ENCODE measurements at regions not wholly inside any gene's neighbourhood (a gene's known extent, or its start where the extent isn't known, plus 50 kb on each side); places are given as distances from the start of the nearest gene placed in this dataset.

DNA sequence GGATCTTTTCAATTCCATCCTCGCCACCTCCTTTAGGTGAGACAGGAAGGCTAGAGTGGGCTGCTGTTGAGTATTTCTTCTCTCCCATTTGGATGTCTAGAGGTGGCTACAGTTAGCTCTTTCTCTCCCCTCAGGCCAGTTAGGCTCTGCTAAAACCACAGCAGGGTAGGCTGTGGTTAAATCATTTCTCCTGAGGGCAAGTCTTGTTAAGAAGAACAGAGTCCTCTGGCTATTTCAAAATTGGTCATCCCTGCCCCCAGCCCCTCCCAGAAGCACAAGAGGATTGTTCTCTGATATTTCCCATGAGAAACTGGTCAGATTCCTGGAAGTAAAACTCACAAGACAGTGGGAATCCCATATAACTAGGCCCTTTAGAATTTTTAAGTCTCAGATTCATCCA, 1359.5 kb downstream of the TECRL start:
- intact Hi-C loops (cut with DNase I, micrococcal nuclease), result no loop called here
- Histone ChIP-seq H3K9me3 (peaks cover 9% of the 10 kb centered on the region), H3K36me3 (ENCODE audit: low read depth) (no peaks in the 10 kb centered on the region), H3K4me3 (no peak overlapping the region), H3K4me1 (ENCODE audit: low read depth) (no peaks in the 10 kb centered on the region)
- DNase-seq (no peak), ATAC-seq (no peak)
- TF ChIP-seq, protein P1, sequence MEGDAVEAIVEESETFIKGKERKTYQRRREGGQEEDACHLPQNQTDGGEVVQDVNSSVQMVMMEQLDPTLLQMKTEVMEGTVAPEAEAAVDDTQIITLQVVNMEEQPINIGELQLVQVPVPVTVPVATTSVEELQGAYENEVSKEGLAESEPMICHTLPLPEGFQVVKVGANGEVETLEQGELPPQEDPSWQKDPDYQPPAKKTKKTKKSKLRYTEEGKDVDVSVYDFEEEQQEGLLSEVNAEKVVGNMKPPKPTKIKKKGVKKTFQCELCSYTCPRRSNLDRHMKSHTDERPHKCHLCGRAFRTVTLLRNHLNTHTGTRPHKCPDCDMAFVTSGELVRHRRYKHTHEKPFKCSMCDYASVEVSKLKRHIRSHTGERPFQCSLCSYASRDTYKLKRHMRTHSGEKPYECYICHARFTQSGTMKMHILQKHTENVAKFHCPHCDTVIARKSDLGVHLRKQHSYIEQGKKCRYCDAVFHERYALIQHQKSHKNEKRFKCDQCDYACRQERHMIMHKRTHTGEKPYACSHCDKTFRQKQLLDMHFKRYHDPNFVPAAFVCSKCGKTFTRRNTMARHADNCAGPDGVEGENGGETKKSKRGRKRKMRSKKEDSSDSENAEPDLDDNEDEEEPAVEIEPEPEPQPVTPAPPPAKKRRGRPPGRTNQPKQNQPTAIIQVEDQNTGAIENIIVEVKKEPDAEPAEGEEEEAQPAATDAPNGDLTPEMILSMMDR (IDR thresholded peaks at IDR 0.05), result no peak

DNA sequence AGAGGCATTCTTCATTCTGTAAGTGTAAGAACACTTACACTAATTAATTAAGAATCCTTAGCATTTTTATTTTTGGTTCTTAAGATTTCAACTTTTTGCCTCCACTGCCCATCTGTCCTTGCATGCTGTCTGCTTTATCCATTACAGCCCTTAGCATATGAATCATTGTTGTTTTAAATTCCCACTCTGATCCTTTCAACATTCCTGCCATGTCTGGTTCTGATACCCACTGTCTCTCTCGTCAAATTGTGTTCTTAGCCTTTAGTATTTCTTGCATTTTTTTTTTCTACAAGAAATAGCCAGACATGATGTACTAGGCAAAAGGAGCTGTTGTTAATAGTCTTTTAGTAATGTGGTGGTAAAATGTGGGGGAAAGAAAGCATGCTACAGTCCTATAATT, 1360.0 kb downstream of the TECRL start:
- no peaks in the 10 kb centered on the region for H3K4me1 ChIP-seq (ENCODE audit: low read depth)
- H3K4me3 ChIP-seq, result no peak overlapping the region
- intact Hi-C loops (cut with DNase I, micrococcal nuclease), result no loop called here
- H3K9me3 ChIP-seq, result peaks cover 5% of the 10 kb centered on the region
- TF ChIP-seq, protein P1 (IDR thresholded peaks at IDR 0.05), result no peak
- ATAC-seq (no peak), DNase-seq (no peak)
- no peaks in the 10 kb centered on the region for H3K36me3 ChIP-seq (ENCODE audit: low read depth)

DNA sequence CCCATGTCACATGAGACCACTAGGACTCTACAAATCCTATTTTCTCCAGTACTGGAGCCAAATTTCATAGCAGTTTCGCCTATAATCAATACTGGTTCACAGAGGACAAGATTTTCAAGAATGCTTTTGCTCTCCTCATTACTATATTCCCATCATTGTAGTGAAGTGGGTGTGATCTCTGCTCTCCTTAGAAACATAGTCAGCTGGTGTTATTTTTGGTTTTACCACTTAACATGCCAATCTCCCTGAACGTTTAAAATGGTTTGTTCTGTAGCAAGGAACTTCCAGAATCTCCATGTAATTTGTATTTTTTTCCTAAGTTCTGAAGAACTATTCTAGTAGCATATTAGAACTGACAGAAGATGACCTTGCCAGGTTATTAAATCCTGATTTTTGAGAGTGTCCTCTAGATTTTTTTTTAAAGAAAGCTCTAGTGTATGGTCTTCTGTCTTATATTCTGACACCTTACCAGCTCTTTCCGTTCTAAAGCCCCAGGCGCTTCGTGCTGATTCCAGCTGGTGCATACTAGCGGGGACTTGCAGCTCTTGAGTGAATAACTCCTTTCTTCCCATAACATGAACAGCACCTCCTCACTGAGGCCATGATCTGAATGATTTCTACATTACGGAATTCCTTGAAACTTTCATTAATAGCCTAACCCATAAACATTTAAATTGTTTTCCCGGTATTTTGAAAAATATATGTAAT, 1372.9 kb downstream of the TECRL start:
- DNase-seq, result no peak
- intact Hi-C loops (cut with DNase I, micrococcal nuclease), result no loop called here
- TF ChIP-seq, protein P1 (IDR thresholded peaks at IDR 0.05), result no peak
- no peaks in the 10 kb centered on the region for H3K36me3 ChIP-seq (ENCODE audit: low read depth)
- H3K4me1 ChIP-seq (ENCODE audit: low read depth), result no peaks in the 10 kb centered on the region
- no peak for ATAC-seq
- H3K4me3 ChIP-seq, result no peak overlapping the region
- H3K9me3 ChIP-seq, result no peaks in the 10 kb centered on the region

DNA sequence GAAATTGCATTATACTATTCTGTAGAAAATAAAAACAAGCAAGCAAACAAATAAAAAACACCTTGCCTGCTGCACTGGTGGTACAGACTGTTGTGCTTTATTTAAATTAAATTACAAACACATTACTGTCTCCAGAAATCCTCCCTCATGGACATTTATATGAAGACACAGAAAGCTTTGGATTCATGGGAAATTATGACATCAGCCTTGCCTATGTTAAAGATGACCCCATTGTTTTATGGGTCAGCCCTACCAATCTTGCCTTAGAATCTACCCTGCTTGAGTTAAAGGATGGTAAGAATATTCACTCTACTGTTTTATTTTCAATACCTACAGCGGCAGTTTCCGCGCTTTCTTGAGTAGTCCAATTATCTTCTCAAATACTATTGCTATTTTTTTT, 1379.9 kb downstream of the TECRL start:
- H3K9me3 ChIP-seq, result no peaks in the 10 kb centered on the region
- intact Hi-C loops (cut with DNase I, micrococcal nuclease), result no loop called here
- DNase-seq, result no peak

DNA sequence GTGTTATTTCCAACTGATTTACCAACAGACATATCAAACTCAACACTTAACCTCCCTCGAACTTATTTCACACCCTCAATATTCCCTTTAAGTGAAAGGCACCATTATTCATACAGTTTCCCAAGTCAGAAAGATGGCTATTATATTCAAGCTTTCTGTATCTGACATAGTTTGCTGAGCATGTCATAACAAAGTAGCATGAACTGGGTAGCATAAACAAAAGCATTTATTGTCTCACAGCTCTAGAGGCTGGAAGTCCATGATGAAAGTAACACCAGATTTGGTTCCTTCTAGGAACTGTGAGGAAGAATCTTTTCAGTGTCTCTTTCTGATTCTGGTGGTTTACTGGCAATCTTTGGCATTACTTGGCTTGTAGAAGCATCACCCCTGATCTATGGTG, 1388.6 kb downstream of the TECRL start:
- no peak for DNase-seq
- no peaks in the 10 kb centered on the region for H3K4me1 ChIP-seq (ENCODE audit: low read depth)
- TF ChIP-seq, protein P1 (IDR thresholded peaks at IDR 0.05), result no peak
- intact Hi-C loops (cut with DNase I, micrococcal nuclease), result no loop called here
- no peaks in the 10 kb centered on the region for H3K36me3 ChIP-seq (ENCODE audit: low read depth)
- H3K9me3 ChIP-seq, result no peaks in the 10 kb centered on the region
- H3K4me3 ChIP-seq, result no peak overlapping the region
- ATAC-seq, result no peak

More for the DNA sequence above, 1379.9 kb downstream of the TECRL start:
- ATAC-seq, result no peak
- no peaks in the 10 kb centered on the region for H3K36me3 ChIP-seq (ENCODE audit: low read depth)
- no peaks in the 10 kb centered on the region for H3K4me1 ChIP-seq (ENCODE audit: low read depth)
- no peak overlapping the region for H3K4me3 ChIP-seq
- TF ChIP-seq, protein P1 (IDR thresholded peaks at IDR 0.05), result no peak

DNA sequence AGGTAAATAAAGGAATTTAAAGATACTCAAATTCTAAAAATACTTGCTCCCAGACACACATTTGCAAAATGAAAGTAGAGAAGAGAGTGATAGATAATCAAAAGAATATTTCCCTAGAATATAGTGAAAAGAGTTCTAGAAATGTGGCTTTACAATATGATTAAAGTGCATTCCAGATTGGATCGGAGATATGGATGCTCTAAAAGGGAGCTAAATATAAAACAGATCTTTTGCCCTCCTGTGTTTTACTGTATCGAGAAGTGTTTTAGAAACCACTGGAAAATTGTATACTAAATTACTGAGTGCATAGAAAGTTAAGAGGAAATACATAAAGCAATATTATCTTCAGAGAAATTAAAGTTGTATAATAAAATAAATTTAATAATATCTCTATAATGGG, 1392.0 kb downstream of the TECRL start:
- Histone ChIP-seq H3K4me3 (no peak overlapping the region), H3K36me3 (ENCODE audit: low read depth) (no peaks in the 10 kb centered on the region), H3K4me1 (ENCODE audit: low read depth) (no peaks in the 10 kb centered on the region), H3K9me3 (no peaks in the 10 kb centered on the region)
- ATAC-seq (no peak), DNase-seq (no peak)
- intact Hi-C loops (cut with DNase I, micrococcal nuclease), result no loop called here
- TF ChIP-seq, protein P1 (IDR thresholded peaks at IDR 0.05), result no peak
